ENCODE measurements at regions not wholly inside any gene's neighbourhood (a gene's known extent, or its start where the extent isn't known, plus 50 kb on each side); places are given as distances from the start of the nearest gene placed in this dataset.

DNA sequence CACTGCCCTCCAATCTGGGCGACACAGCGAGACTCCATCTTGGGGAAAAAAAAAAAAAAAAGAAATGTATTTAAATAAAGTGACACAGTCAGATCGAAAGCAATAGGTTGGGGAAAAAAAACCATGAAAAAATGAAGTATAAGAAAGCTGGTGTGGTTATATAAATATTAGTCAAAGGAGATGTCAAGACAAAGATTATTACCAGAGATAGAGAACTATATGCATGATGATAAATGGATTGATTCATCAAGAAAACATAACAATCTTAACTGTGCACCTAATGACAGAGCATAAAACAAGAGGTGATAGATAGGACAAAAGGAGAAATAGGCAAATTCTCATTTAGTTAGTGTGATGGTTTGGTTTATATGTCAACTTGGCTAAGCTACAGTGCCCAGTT, 146.9 kb upstream of the AHI1 start:
- no peaks in the 10 kb centered on the region for H3K9me3 Mint-ChIP-seq
- H3K4me1 Mint-ChIP-seq (ENCODE audit: low read depth in 2 of 2): no peaks in the 10 kb centered on the region
- no peak for ATAC-seq (replicated peaks)

DNA sequence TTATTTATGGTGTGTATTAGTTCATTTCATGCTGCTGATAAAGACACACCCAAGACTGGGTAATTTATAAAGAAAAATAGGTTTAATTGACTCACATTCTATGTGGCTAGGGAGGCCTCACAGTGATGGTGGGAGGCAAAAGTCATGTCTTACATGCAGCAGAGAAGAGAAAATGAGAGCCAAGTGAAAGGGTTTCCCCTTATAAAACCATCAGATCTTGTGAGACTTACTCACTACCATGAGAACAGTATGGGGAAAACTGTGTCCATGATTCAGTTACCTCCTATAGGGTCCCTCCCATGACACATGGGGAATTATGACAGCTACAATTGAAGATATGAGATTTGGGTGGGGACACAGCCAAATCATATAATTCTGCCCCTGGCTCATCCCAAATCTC, 150.0 kb upstream of the AHI1 start:
- Mint-ChIP-seq H3K27ac (no peak overlapping the region), H3K27me3 (no peaks in the 10 kb centered on the region), H3K36me3 (ENCODE audit: insufficient read depth) (peaks cover 3% of the 10 kb centered on the region), H3K4me1 (ENCODE audit: low read depth in 2 of 2) (peaks cover 4 to 5% of the 10 kb centered on the region in 2 donors), H3K9me3 (no peaks in the 10 kb centered on the region), H3K4me3 (no peak overlapping the region)
- DNase-seq (no peak), ATAC-seq (replicated peaks) (no peak)

More for the DNA sequence above, 146.9 kb upstream of the AHI1 start:
- no peak overlapping the region for H3K4me3 Mint-ChIP-seq
- peaks cover 6 to 10% of the 10 kb centered on the region in 2 donors for H3K27me3 Mint-ChIP-seq
- H3K27ac Mint-ChIP-seq: no peak overlapping the region
- peaks cover 3% of the 10 kb centered on the region for H3K36me3 Mint-ChIP-seq (ENCODE audit: insufficient read depth)
- no peak for DNase-seq

- Mint-ChIP-seq H3K27ac (peak overlapping the region in 1 of 2 donors; percentile 30), H3K27me3 (peaks cover 0 to 5% of the 10 kb centered on the region in 2 donors), H3K36me3 (ENCODE audit: insufficient read depth) (no peaks in the 10 kb centered on the region), H3K4me1 (ENCODE audit: low read depth in 2 of 2) (peaks cover 4 to 5% of the 10 kb centered on the region in 2 donors), H3K9me3 (peaks cover 2 to 8% of the 10 kb centered on the region in 2 donors), H3K4me3 (no peak overlapping the region)
- DNase-seq (no peak), ATAC-seq (replicated peaks) (no peak)
Observed at GRCh38 chr6:135651964-135652755, 154.6 kb upstream of the AHI1 start.

DNA sequence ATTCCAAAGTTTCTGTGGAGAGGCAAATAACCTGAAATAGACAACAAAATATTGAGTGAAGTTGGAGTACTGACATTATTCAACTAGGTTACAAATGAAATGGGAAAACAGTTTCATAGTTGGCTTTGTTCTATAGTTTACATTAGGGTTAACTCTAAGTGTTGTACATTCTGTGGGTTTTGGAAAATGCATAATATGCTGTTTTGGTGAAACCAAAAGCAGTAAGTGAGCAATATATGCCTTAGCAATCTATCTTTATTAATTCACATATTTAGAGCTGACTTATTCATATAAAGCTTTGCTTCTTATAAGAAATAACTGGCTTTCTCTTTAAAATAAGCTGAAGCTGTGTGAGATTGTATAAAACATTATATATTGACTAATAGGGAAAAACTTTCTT, 157.5 kb upstream of the AHI1 start:
- H3K36me3 Mint-ChIP-seq (ENCODE audit: insufficient read depth): no peaks in the 10 kb centered on the region
- DNase-seq: no peak
- peaks cover 4 to 5% of the 10 kb centered on the region in 2 donors for H3K4me1 Mint-ChIP-seq (ENCODE audit: low read depth in 2 of 2)
- no peak overlapping the region for H3K4me3 Mint-ChIP-seq
- peaks cover 2 to 8% of the 10 kb centered on the region in 2 donors for H3K9me3 Mint-ChIP-seq
- ATAC-seq (replicated peaks): no peak
- H3K27me3 Mint-ChIP-seq: peaks cover 0 to 5% of the 10 kb centered on the region in 2 donors
- no peak overlapping the region for H3K27ac Mint-ChIP-seq

- Mint-ChIP-seq H3K27me3 (peaks cover 0 to 11% of the 10 kb centered on the region in 2 donors), H3K36me3 (ENCODE audit: insufficient read depth) (no peaks in the 10 kb centered on the region), H3K4me1 (ENCODE audit: low read depth in 2 of 2) (peaks cover 0 to under 1% of the 10 kb centered on the region in 2 donors), H3K9me3 (peaks cover 2 to 8% of the 10 kb centered on the region in 2 donors), H3K4me3 (no peak overlapping the region), H3K27ac (no peak overlapping the region)
- no peak for DNase-seq
- no peak for ATAC-seq (replicated peaks)
Observed at GRCh38 chr6:135657207-135657606, 159.7 kb upstream of the AHI1 start.

DNA sequence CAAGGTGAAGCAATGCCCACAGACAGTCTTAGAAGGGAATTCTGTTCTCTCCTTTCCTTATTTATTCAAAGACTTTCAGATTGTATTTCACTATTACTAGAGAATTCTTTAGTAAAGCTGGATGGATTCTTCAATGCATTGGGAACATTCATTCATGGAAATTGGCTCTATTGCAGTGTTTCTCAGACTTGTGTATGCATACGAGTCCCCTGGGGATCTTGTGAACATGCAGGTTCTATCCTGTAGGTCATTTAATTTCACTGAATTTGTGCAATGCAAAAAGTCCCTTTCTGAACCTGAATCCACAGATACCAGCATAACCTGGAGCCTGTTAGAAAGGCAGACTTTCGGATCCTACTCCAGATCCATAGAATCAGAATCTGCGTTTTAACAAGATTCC, 160.9 kb upstream of the AHI1 start:
- DNase-seq: no peak
- Mint-ChIP-seq H3K9me3 (peaks cover 2 to 8% of the 10 kb centered on the region in 2 donors), H3K4me3 (no peak overlapping the region), H3K4me1 (ENCODE audit: low read depth in 2 of 2) (no peaks in the 10 kb centered on the region), H3K27ac (no peak overlapping the region), H3K27me3 (peaks cover 0 to 11% of the 10 kb centered on the region in 2 donors), H3K36me3 (ENCODE audit: insufficient read depth) (no peaks in the 10 kb centered on the region)
- ATAC-seq (replicated peaks): no peak

DNA sequence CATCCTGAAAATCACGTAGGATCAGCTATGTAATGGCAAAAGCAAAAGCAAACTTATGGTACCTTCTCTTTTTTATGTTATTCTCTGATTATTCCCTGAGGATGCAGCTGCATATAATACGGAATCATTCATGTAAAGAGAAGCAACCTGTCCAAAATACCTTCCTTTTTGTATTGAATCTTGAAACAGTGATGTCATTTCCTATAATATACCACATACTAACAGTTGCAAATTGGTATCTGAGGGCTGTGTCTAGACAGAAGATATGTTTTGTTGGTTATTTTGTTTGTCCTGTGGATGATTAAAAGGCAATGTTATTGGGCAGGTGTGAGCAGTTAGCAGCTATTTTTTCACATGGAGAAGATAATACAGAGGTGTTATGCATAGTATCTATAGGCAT, 161.4 kb upstream of the AHI1 start:
- Mint-ChIP-seq H3K27me3 (peaks cover 0 to 11% of the 10 kb centered on the region in 2 donors), H3K4me1 (ENCODE audit: low read depth in 2 of 2) (no peaks in the 10 kb centered on the region), H3K27ac (no peak overlapping the region), H3K9me3 (peaks cover under 1 to 5% of the 10 kb centered on the region in 2 donors), H3K36me3 (ENCODE audit: insufficient read depth) (no peaks in the 10 kb centered on the region), H3K4me3 (no peak overlapping the region)
- ATAC-seq (replicated peaks) (no peak), DNase-seq (no peak)

GRCh38 chr6:135664527-135664926, 167.0 kb upstream of the AHI1 start:
- Mint-ChIP-seq H3K27me3 (peaks cover 14 to 19% of the 10 kb centered on the region in 2 donors), H3K4me3 (no peak overlapping the region), H3K9me3 (no peaks in the 10 kb centered on the region), H3K27ac (no peak overlapping the region), H3K36me3 (ENCODE audit: insufficient read depth) (no peaks in the 10 kb centered on the region), H3K4me1 (ENCODE audit: low read depth in 2 of 2) (no peaks in the 10 kb centered on the region)
- DNase-seq (no peak), ATAC-seq (replicated peaks) (no peak)

GRCh38 chr6:135665935-135666334, 168.4 kb upstream of the AHI1 start:
- ATAC-seq (replicated peaks) (no peak), DNase-seq (no peak)
- Mint-ChIP-seq H3K27me3 (peaks cover 12 to 19% of the 10 kb centered on the region in 2 donors), H3K9me3 (no peaks in the 10 kb centered on the region), H3K4me3 (no peak overlapping the region), H3K27ac (no peak overlapping the region), H3K4me1 (ENCODE audit: low read depth in 2 of 2) (no peaks in the 10 kb centered on the region), H3K36me3 (ENCODE audit: insufficient read depth) (no peaks in the 10 kb centered on the region)

- no peak for ATAC-seq (replicated peaks)
- Mint-ChIP-seq H3K27ac (no peak overlapping the region), H3K36me3 (ENCODE audit: insufficient read depth) (peaks cover 2% of the 10 kb centered on the region), H3K9me3 (no peaks in the 10 kb centered on the region), H3K4me1 (ENCODE audit: low read depth in 2 of 2) (no peaks in the 10 kb centered on the region), H3K4me3 (no peak overlapping the region), H3K27me3 (peaks cover 7 to 19% of the 10 kb centered on the region in 2 donors)
- no peak for DNase-seq
Observed at GRCh38 chr6:135667691-135668455, 170.3 kb upstream of the AHI1 start.

DNA sequence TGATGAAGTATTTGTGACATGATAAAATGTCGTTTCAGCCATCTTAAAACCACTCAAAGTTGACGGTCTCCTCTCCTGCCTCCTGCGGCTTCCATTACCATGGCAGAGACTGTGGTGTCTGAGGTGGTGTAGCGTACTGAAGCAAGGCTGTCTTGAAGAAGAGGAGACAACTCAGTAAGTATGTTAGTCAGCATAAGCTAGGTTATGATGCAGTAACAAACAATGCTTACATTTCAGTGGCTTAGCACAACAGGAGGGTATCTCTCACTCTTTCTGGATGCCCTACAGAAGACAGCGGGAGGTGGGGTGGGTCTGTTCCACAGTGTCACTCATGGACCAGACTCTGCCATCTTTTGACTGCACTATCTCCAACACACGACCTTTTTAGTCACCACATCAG, 174.7 kb upstream of the AHI1 start:
- Mint-ChIP-seq H3K4me3 (no peak overlapping the region), H3K27me3 (peaks cover 1 to 11% of the 10 kb centered on the region in 2 donors), H3K9me3 (no peaks in the 10 kb centered on the region), H3K4me1 (ENCODE audit: low read depth in 2 of 2) (no peaks in the 10 kb centered on the region), H3K27ac (no peak overlapping the region), H3K36me3 (ENCODE audit: insufficient read depth) (peaks cover 2% of the 10 kb centered on the region)
- no peak for DNase-seq
- no peak for ATAC-seq (replicated peaks)

GRCh38 chr6:135673501-135674309, 176.2 kb upstream of the AHI1 start:
- H3K27ac Mint-ChIP-seq: no peak overlapping the region
- ATAC-seq (replicated peaks) (no peak), DNase-seq (no peak)
- no peaks in the 10 kb centered on the region for H3K9me3 Mint-ChIP-seq
- no peaks in the 10 kb centered on the region for H3K27me3 Mint-ChIP-seq
- H3K4me1 Mint-ChIP-seq (ENCODE audit: low read depth in 2 of 2): no peaks in the 10 kb centered on the region
- H3K36me3 Mint-ChIP-seq (ENCODE audit: insufficient read depth): peaks cover 2% of the 10 kb centered on the region
- H3K4me3 Mint-ChIP-seq: no peak overlapping the region

GRCh38 chr6:135675026-135675425, 176.5 kb upstream of the PDE7B start:
- peaks cover 2% of the 10 kb centered on the region for H3K36me3 Mint-ChIP-seq (ENCODE audit: insufficient read depth)
- no peaks in the 10 kb centered on the region for H3K9me3 Mint-ChIP-seq
- H3K4me1 Mint-ChIP-seq (ENCODE audit: low read depth in 2 of 2): no peaks in the 10 kb centered on the region
- no peak overlapping the region for H3K4me3 Mint-ChIP-seq
- no peaks in the 10 kb centered on the region for H3K27me3 Mint-ChIP-seq
- no peak overlapping the region for H3K27ac Mint-ChIP-seq
- ATAC-seq (replicated peaks): no peak
- no peak for DNase-seq

All from effector memory CD8-positive, alpha-beta T cell (primary cell).